ENCODE measurements at regions not wholly inside any gene's neighbourhood (a gene's known extent, or its start where the extent isn't known, plus 50 kb on each side); places are given as distances from the start of the nearest gene placed in this dataset.

DNA sequence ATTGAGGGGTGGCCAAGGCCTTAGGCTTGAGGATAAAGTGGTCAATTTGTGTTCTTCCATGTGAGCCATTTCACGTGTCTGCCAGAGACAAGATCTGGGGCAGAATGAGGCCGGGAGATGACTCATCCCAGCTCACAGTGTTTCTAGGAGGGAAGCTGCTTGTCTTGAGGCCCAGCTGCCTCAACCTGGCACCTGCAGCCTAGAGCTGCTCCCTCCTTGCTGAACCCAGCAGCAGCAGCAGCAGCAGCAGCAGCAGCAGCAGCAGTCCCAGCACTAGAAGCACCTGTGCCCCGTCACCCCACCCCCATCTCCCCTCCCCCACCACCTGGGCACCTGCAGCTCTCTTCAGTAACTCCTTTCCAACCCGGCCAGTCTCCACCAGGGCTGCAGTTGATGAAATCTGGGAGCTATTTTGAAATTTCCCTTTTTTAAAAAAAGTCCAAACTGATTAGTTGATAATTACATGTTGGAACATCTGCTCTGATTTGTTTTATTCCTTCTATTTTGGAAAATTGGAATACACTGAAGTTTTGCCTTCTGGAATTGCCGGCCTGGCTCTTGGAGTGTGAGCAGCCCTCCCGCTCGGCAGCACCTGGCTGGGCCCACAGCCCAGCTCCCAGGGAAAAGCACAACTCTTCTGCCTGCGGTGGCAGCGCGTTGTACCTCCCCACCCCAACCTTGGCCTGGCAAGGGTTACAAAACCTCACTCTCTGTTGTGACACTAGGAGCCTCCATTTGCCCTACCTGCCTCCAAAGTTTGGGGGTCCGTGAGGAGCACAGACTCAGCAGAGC lies 143.5 kb downstream of the NXPE2 start:
- no peak for TF ChIP-seq POLR2A (IDR thresholded peaks at IDR 0.05)
- TF ChIP-seq, protein P1, sequence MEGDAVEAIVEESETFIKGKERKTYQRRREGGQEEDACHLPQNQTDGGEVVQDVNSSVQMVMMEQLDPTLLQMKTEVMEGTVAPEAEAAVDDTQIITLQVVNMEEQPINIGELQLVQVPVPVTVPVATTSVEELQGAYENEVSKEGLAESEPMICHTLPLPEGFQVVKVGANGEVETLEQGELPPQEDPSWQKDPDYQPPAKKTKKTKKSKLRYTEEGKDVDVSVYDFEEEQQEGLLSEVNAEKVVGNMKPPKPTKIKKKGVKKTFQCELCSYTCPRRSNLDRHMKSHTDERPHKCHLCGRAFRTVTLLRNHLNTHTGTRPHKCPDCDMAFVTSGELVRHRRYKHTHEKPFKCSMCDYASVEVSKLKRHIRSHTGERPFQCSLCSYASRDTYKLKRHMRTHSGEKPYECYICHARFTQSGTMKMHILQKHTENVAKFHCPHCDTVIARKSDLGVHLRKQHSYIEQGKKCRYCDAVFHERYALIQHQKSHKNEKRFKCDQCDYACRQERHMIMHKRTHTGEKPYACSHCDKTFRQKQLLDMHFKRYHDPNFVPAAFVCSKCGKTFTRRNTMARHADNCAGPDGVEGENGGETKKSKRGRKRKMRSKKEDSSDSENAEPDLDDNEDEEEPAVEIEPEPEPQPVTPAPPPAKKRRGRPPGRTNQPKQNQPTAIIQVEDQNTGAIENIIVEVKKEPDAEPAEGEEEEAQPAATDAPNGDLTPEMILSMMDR (IDR thresholded peaks at IDR 0.05) = no peak

Measured in testis (tissue), 2 donors.